ENCODE measurements at regions not wholly inside any gene's neighbourhood (a gene's known extent, or its start where the extent isn't known, plus 50 kb on each side); places are given as distances from the start of the nearest gene placed in this dataset.

DNA sequence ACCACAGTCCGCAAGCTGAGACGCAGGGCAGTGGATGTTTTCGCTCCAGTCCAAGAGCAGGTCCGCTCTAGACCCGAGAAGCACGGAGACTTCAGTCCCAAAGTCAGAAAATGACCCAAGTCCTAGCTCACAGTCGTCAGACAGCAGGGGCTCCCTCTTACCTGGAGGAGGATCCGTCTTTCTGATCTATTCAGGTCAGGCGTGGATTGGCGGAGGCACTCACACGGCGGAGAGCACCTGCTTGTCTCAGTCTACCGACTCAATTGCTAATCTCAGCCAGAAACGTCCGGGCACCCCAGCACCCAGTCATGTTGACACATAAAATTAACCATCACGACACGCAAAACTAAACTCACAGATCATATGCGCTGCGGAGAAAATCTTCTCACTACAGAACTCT is 285.3 kb upstream of the CDH4 start:
- no peak overlapping the region for H3K9ac ChIP-seq (ENCODE audit: low read length in 5 of 5)
- no peaks in the 10 kb centered on the region for H3K36me3 ChIP-seq (ENCODE audit: control insufficient read depth in 5 of 5, insufficient read depth in 5 of 5, low read length in 5 of 5)
- H3K27me3 ChIP-seq (ENCODE audit: control insufficient read depth in 5 of 5, insufficient read depth in 4 of 5, low read length in 5 of 5): peaks cover 0 to 9% (median 3%) of the 10 kb centered on the region in 5 donors
- no peak overlapping the region for H3K4me3 ChIP-seq (ENCODE audit: low read depth in 1 of 5, low read length in 5 of 5)
- H3K27ac ChIP-seq (ENCODE audit: low read depth, low read length): no peak overlapping the region
- no peaks in the 10 kb centered on the region for H3K4me1 ChIP-seq (ENCODE audit: control insufficient read depth in 5 of 5, insufficient read depth in 5 of 5, low read length in 5 of 5)
- no peaks in the 10 kb centered on the region for H3K9me3 ChIP-seq (ENCODE audit: control insufficient read depth in 5 of 5, low read length in 5 of 5)

GRCh38 chr20:60967431-60968316 is 284.4 kb upstream of the CDH4 start:
- no peak overlapping the region for H3K4me3 ChIP-seq (ENCODE audit: low read depth in 1 of 5, low read length in 5 of 5)
- H3K4me1 ChIP-seq (ENCODE audit: control insufficient read depth in 5 of 5, insufficient read depth in 5 of 5, low read length in 5 of 5): no peaks in the 10 kb centered on the region
- H3K27me3 ChIP-seq (ENCODE audit: control insufficient read depth in 5 of 5, insufficient read depth in 4 of 5, low read length in 5 of 5): peaks cover 0 to 9% (median 3%) of the 10 kb centered on the region in 5 donors
- H3K9me3 ChIP-seq (ENCODE audit: control insufficient read depth in 5 of 5, low read length in 5 of 5): no peaks in the 10 kb centered on the region
- H3K9ac ChIP-seq (ENCODE audit: low read length in 5 of 5): no peak overlapping the region
- no peaks in the 10 kb centered on the region for H3K36me3 ChIP-seq (ENCODE audit: control insufficient read depth in 5 of 5, insufficient read depth in 5 of 5, low read length in 5 of 5)
- no peak overlapping the region for H3K27ac ChIP-seq (ENCODE audit: low read depth, low read length)

GRCh38 chr20:60968853-60969720 is 283.0 kb upstream of the CDH4 start:
- Histone ChIP-seq H3K36me3 (ENCODE audit: control insufficient read depth in 5 of 5, insufficient read depth in 5 of 5, low read length in 5 of 5) (no peaks in the 10 kb centered on the region), H3K4me3 (ENCODE audit: low read depth in 1 of 5, low read length in 5 of 5) (no peak overlapping the region), H3K9ac (ENCODE audit: low read length in 5 of 5) (no peak overlapping the region), H3K4me1 (ENCODE audit: control insufficient read depth in 5 of 5, insufficient read depth in 5 of 5, low read length in 5 of 5) (no peaks in the 10 kb centered on the region), H3K27ac (ENCODE audit: low read depth, low read length) (no peak overlapping the region), H3K27me3 (ENCODE audit: control insufficient read depth in 5 of 5, insufficient read depth in 4 of 5, low read length in 5 of 5) (peaks cover 0 to 9% (median 6%) of the 10 kb centered on the region in 5 donors), H3K9me3 (ENCODE audit: control insufficient read depth in 5 of 5, low read length in 5 of 5) (no peaks in the 10 kb centered on the region)

DNA sequence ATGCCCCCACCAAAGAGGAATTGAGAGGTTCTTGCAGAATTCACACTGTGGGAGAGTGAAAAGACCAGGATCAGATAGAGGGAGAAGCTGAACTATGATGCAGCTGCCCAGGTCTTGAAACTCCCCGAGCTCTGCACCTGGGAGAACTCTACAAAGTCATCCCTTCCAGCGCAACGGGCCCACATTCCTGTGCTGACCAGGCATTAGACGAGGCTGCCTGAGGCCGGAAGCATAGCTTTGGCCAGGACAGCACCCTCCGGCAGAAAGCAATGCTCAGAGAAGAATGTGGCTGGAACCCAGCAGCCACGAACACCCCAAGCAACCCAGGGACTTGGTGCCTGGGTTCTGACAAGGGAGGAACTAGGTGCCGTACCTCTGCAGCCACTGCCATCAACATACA is 281.5 kb upstream of the CDH4 start:
- Histone ChIP-seq H3K27ac (ENCODE audit: low read depth, low read length) (no peak overlapping the region), H3K4me1 (ENCODE audit: control insufficient read depth in 5 of 5, insufficient read depth in 5 of 5, low read length in 5 of 5) (no peaks in the 10 kb centered on the region), H3K4me3 (ENCODE audit: low read depth in 1 of 5, low read length in 5 of 5) (no peak overlapping the region), H3K9me3 (ENCODE audit: control insufficient read depth in 5 of 5, low read length in 5 of 5) (no peaks in the 10 kb centered on the region), H3K36me3 (ENCODE audit: control insufficient read depth in 5 of 5, insufficient read depth in 5 of 5, low read length in 5 of 5) (no peaks in the 10 kb centered on the region), H3K27me3 (ENCODE audit: control insufficient read depth in 5 of 5, insufficient read depth in 4 of 5, low read length in 5 of 5) (peaks cover 0 to 9% (median 6%) of the 10 kb centered on the region in 5 donors), H3K9ac (ENCODE audit: low read length in 5 of 5) (no peak overlapping the region)

GRCh38 chr20:60974022-60974421 is 278.0 kb upstream of the CDH4 start:
- H3K4me1 ChIP-seq (ENCODE audit: control insufficient read depth in 5 of 5, insufficient read depth in 5 of 5, low read length in 5 of 5): no peaks in the 10 kb centered on the region
- no peak overlapping the region for H3K4me3 ChIP-seq (ENCODE audit: low read depth in 1 of 5, low read length in 5 of 5)
- H3K27me3 ChIP-seq (ENCODE audit: control insufficient read depth in 5 of 5, insufficient read depth in 4 of 5, low read length in 5 of 5): peaks cover 0 to 6% (median 3%) of the 10 kb centered on the region in 5 donors
- H3K27ac ChIP-seq (ENCODE audit: low read depth, low read length): no peak overlapping the region
- H3K9me3 ChIP-seq (ENCODE audit: control insufficient read depth in 5 of 5, low read length in 5 of 5): peaks cover 0 to 8% (median 3%) of the 10 kb centered on the region in 5 donors
- no peak overlapping the region for H3K9ac ChIP-seq (ENCODE audit: low read length in 5 of 5)
- no peaks in the 10 kb centered on the region for H3K36me3 ChIP-seq (ENCODE audit: control insufficient read depth in 5 of 5, insufficient read depth in 5 of 5, low read length in 5 of 5)

DNA sequence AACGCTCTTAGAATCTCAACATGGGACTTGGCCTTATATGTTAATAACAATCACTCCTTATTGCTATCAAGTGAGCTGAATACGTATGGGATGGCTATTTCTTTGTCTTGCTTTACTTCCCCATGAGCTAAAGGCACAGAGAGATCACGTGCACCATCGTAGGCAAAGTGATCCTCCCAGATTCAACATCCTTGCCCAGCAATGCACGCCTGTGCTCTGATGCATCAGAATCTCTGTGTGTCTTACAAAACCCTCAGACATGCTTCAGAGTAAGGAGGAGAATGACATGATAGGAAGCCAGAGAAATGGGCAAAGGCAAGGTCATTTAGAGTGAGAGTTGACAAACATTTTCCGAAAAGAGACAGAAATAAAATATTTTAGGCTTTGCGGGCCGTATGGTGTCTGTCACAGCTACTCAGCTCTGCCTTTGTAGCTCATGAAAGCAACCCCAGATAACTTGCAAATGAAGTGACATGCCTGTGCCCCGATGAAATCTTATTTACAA is 277.6 kb upstream of the CDH4 start:
- no peaks in the 10 kb centered on the region for H3K36me3 ChIP-seq (ENCODE audit: control insufficient read depth in 5 of 5, insufficient read depth in 5 of 5, low read length in 5 of 5)
- no peak overlapping the region for H3K9ac ChIP-seq (ENCODE audit: low read length in 5 of 5)
- peaks cover 0 to 12% (median 7%) of the 10 kb centered on the region in 5 donors for H3K9me3 ChIP-seq (ENCODE audit: control insufficient read depth in 5 of 5, low read length in 5 of 5)
- no peak overlapping the region for H3K27ac ChIP-seq (ENCODE audit: low read depth, low read length)
- no peaks in the 10 kb centered on the region for H3K4me1 ChIP-seq (ENCODE audit: control insufficient read depth in 5 of 5, insufficient read depth in 5 of 5, low read length in 5 of 5)
- no peak overlapping the region for H3K4me3 ChIP-seq (ENCODE audit: low read depth in 1 of 5, low read length in 5 of 5)
- H3K27me3 ChIP-seq (ENCODE audit: control insufficient read depth in 5 of 5, insufficient read depth in 4 of 5, low read length in 5 of 5): peaks cover 0 to 6% (median 3%) of the 10 kb centered on the region in 5 donors

DNA sequence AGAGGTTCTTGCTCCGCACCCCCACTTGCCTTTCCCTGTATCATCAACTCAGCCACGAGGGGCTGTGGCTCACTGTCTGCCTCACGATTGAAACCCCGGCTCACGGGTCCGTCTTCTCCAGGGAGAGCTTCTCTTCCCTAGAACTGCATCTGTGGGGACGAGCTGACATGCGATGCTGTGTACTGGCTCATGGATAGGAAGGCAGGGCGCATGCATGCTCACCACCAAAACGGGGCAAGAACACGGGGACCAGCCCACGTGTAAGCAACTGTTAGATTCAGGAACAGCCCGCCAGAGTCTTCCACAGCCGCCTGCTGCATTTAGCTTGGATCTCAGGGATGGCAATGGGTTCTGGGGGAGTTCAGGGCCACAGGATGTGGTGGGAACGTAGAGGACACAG is 275.9 kb upstream of the CDH4 start:
- Histone ChIP-seq H3K9me3 (ENCODE audit: control insufficient read depth in 5 of 5, low read length in 5 of 5) (peaks cover 0 to 25% (median 15%) of the 10 kb centered on the region in 5 donors), H3K4me3 (ENCODE audit: low read depth in 1 of 5, low read length in 5 of 5) (no peak overlapping the region), H3K27me3 (ENCODE audit: control insufficient read depth in 5 of 5, insufficient read depth in 4 of 5, low read length in 5 of 5) (peaks cover 0 to 6% (median 3%) of the 10 kb centered on the region in 5 donors), H3K4me1 (ENCODE audit: control insufficient read depth in 5 of 5, insufficient read depth in 5 of 5, low read length in 5 of 5) (no peaks in the 10 kb centered on the region), H3K27ac (ENCODE audit: low read depth, low read length) (no peak overlapping the region), H3K9ac (ENCODE audit: low read length in 5 of 5) (no peak overlapping the region), H3K36me3 (ENCODE audit: control insufficient read depth in 5 of 5, insufficient read depth in 5 of 5, low read length in 5 of 5) (no peaks in the 10 kb centered on the region)

- Histone ChIP-seq H3K27me3 (ENCODE audit: control insufficient read depth in 5 of 5, insufficient read depth in 4 of 5, low read length in 5 of 5) (peaks cover 0 to 6% (median 3%) of the 10 kb centered on the region in 5 donors), H3K9ac (ENCODE audit: low read length in 5 of 5) (no peak overlapping the region), H3K4me3 (ENCODE audit: low read depth in 1 of 5, low read length in 5 of 5) (no peak overlapping the region), H3K36me3 (ENCODE audit: control insufficient read depth in 5 of 5, insufficient read depth in 5 of 5, low read length in 5 of 5) (no peaks in the 10 kb centered on the region), H3K27ac (ENCODE audit: low read depth, low read length) (no peak overlapping the region), H3K9me3 (ENCODE audit: control insufficient read depth in 5 of 5, low read length in 5 of 5) (peaks cover 0 to 25% (median 15%) of the 10 kb centered on the region in 5 donors), H3K4me1 (ENCODE audit: control insufficient read depth in 5 of 5, insufficient read depth in 5 of 5, low read length in 5 of 5) (no peaks in the 10 kb centered on the region)
Observed at GRCh38 chr20:60976913-60977312, 275.1 kb upstream of the CDH4 start.

GRCh38 chr20:60977901-60978300 is 274.2 kb upstream of the CDH4 start:
- H3K9me3 ChIP-seq (ENCODE audit: control insufficient read depth in 5 of 5, low read length in 5 of 5): peaks cover 0 to 25% (median 15%) of the 10 kb centered on the region in 5 donors

More at GRCh38 chr20:60977901-60978300, 274.2 kb upstream of the CDH4 start:
- Histone ChIP-seq H3K27ac (ENCODE audit: low read depth, low read length) (no peak overlapping the region), H3K27me3 (ENCODE audit: control insufficient read depth in 5 of 5, insufficient read depth in 4 of 5, low read length in 5 of 5) (peaks cover 0 to 6% (median 3%) of the 10 kb centered on the region in 5 donors), H3K4me1 (ENCODE audit: control insufficient read depth in 5 of 5, insufficient read depth in 5 of 5, low read length in 5 of 5) (no peaks in the 10 kb centered on the region), H3K4me3 (ENCODE audit: low read depth in 1 of 5, low read length in 5 of 5) (no peak overlapping the region), H3K9ac (ENCODE audit: low read length in 5 of 5) (no peak overlapping the region), H3K36me3 (ENCODE audit: control insufficient read depth in 5 of 5, insufficient read depth in 5 of 5, low read length in 5 of 5) (no peaks in the 10 kb centered on the region)
